Right lobe of liver (tissue), 4 donors: ENCODE measurements at regions not wholly inside any gene's neighbourhood (a gene's known extent, or its start where the extent isn't known, plus 50 kb on each side); places are given as distances from the start of the nearest gene placed in this dataset.

ENCODE experiments used
- POLR2A ChIP-seq: fragments of 450-650 bp; IDR thresholded peaks from one replicate; pipeline ENCODE4 v1.6.1; 2017; ENCODE audit warnings: antibody characterized with exemption, mild to moderate bottlenecking
- TF ChIP-seq, protein P1 (sequence below), 4 donors: fragments of 200-600 bp in 3 of 4; fragments of 450-650 bp in 1 of 4; IDR thresholded peaks; one replicate each; pipeline versions ENCODE4 v1.5.1 to v1.8.0; 2016 to 2022; ENCODE audit warnings: antibody characterized with exemption in 4 of 4, mild to moderate bottlenecking in 2 of 4
- donor health status: DM: no; HTN: no; CAD: no.
- donor health status: DM: no; HTN: no; CAD: no.
- donor health status: DM: no; HTN: yes; CAD: no.

DNA sequence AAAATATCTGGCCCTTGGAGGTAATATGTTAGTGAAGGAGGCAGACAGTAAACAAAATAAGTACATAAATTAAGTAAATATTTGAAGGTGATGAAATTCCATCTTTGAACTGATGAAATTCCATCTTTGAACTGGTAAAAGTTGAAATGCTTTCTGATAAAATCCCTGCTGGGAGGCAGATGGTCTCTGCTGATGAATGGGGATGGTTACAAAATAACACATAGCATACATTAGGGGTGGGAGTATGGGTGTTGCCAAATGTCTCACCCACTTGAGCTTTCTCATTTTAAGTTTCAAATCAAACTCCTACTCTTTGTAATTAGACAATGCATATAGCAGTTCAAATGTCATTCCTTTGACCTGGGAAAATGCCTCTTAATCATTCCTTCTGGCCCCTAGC lies 77.5 kb upstream of the SORCS3 start:
- TF ChIP-seq, protein P1, sequence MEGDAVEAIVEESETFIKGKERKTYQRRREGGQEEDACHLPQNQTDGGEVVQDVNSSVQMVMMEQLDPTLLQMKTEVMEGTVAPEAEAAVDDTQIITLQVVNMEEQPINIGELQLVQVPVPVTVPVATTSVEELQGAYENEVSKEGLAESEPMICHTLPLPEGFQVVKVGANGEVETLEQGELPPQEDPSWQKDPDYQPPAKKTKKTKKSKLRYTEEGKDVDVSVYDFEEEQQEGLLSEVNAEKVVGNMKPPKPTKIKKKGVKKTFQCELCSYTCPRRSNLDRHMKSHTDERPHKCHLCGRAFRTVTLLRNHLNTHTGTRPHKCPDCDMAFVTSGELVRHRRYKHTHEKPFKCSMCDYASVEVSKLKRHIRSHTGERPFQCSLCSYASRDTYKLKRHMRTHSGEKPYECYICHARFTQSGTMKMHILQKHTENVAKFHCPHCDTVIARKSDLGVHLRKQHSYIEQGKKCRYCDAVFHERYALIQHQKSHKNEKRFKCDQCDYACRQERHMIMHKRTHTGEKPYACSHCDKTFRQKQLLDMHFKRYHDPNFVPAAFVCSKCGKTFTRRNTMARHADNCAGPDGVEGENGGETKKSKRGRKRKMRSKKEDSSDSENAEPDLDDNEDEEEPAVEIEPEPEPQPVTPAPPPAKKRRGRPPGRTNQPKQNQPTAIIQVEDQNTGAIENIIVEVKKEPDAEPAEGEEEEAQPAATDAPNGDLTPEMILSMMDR (IDR thresholded peaks at IDR 0.05): no peak
- TF ChIP-seq POLR2A: no peak
